Neuronal stem cell (in vitro differentiated cells): ENCODE measurements at regions not wholly inside any gene's neighbourhood (a gene's known extent, or its start where the extent isn't known, plus 50 kb on each side); places are given as distances from the start of the nearest gene placed in this dataset.
"Not testable (repeated sequence)": the region's sequence is repeated elsewhere in the genome, so short reads cannot be mapped to it uniquely, and the experiment has no call there.

Experiments used
- DNase-seq: peaks from one replicate; pipeline ENCODE4 v3.0.0-alpha.2; 2013; ENCODE audit warnings: low spot score
- H2AFZ ChIP-seq: one replicate; pipeline ENCODE4 v1.6.1; 2013; ENCODE audit warnings: mild to moderate bottlenecking, low read length, inconsistent platforms
- H2AK5ac ChIP-seq: 2 replicates; pipeline ENCODE4 v1.6.1; 2013; ENCODE audit warnings: low read depth, mild to moderate bottlenecking, inconsistent platforms, low read length, moderate library complexity, mixed read lengths
- H2BK120ac ChIP-seq: 2 replicates; pipeline ENCODE4 v1.6.1; 2013; ENCODE audit warnings: low read depth, mild to moderate bottlenecking, inconsistent platforms, low read length, moderate library complexity, mixed read lengths
- H2BK12ac ChIP-seq: one replicate; pipeline ENCODE4 v1.6.1; 2013; ENCODE audit warnings: low read length, inconsistent platforms
- H2BK15ac ChIP-seq: 2 replicates; pipeline ENCODE4 v1.6.1; 2013; ENCODE audit warnings: mild to moderate bottlenecking, low read length, inconsistent platforms, mixed read lengths
- H2BK5ac ChIP-seq: one replicate; pipeline ENCODE4 v1.6.1; 2013; ENCODE audit warnings: inconsistent platforms, mild to moderate bottlenecking, low read length, moderate library complexity
- H3K14ac ChIP-seq: one replicate; pipeline ENCODE4 v1.6.1; 2013; ENCODE audit warnings: low read length, inconsistent platforms
- H3K18ac ChIP-seq: 2 replicates; pipeline ENCODE4 v1.6.1; 2013; ENCODE audit warnings: low read length, inconsistent platforms
- H3K23ac ChIP-seq: 2 replicates; pipeline ENCODE4 v1.6.1; 2013; ENCODE audit warnings: low read depth, mild to moderate bottlenecking, mixed read lengths, low read length, inconsistent platforms; ENCODE audit not compliant: poor library complexity
- H3K27ac ChIP-seq: replicated peaks from 3 replicates; pipeline ENCODE4 v1.5.1; 2013; ENCODE audit warnings: low read length, inconsistent platforms
- H3K27me3 ChIP-seq, 3 experiments: 2 replicates each; pipeline ENCODE4 v1.6.1; 2013; ENCODE audit warnings: low read length in 3 of 3, mild to moderate bottlenecking in 2 of 3, inconsistent platforms in 1 of 3, low read depth in 1 of 3, mixed read lengths in 1 of 3, moderate library complexity in 1 of 3; ENCODE audit not compliant: control insufficient read depth in 3 of 3, insufficient read depth in 3 of 3
- H3K36me3 ChIP-seq, 2 donors: replicated peaks in 1 of 2; 2 replicates each; pipeline ENCODE4 v1.6.1; 2013; ENCODE audit warnings: low read length in 2 of 2; ENCODE audit not compliant: control insufficient read depth in 2 of 2, insufficient read depth in 2 of 2
- H3K4ac ChIP-seq: 2 replicates; pipeline ENCODE4 v1.6.1; 2013; ENCODE audit warnings: inconsistent platforms, mild to moderate bottlenecking, low read length, moderate library complexity
- H3K4me1 ChIP-seq, 2 donors: 1 replicate in 1 of 2; 2 replicates in 1 of 2; pipeline ENCODE4 v1.6.1; 2013; ENCODE audit warnings: low read length in 2 of 2, low read depth in 1 of 2; ENCODE audit not compliant: control insufficient read depth in 2 of 2, insufficient read depth in 1 of 2
- H3K4me2 ChIP-seq: one replicate; pipeline ENCODE4 v1.6.1; 2013; ENCODE audit warnings: mild to moderate bottlenecking, low read length, inconsistent platforms; ENCODE audit not compliant: insufficient read depth, poor library complexity, severe bottlenecking
- H3K4me3 ChIP-seq, 2 donors: 2 replicates each; pipeline ENCODE4 v1.5.1; 2013; ENCODE audit warnings: low read length in 2 of 2, mild to moderate bottlenecking in 2 of 2, inconsistent platforms in 1 of 2, moderate library complexity in 1 of 2
- H3K79me1 ChIP-seq: one replicate; pipeline ENCODE4 v1.6.1; 2013; ENCODE audit warnings: low read depth, mild to moderate bottlenecking, inconsistent platforms, low read length, moderate library complexity
- H3K9ac ChIP-seq: one replicate; pipeline ENCODE4 v1.6.1; 2013; ENCODE audit warnings: mild to moderate bottlenecking, low read depth, low read length, inconsistent platforms; ENCODE audit not compliant: poor library complexity
- H3K9me3 ChIP-seq, 2 donors: replicated peaks in 1 of 2; 2 replicates each; pipeline versions ENCODE3 to v1.6.1; 2013; ENCODE audit warnings: low read length in 2 of 2, mild to moderate bottlenecking in 2 of 2, inconsistent platforms in 1 of 2, low read depth in 1 of 2, mixed read lengths in 1 of 2, moderate library complexity in 1 of 2; ENCODE audit not compliant: control insufficient read depth in 2 of 2, insufficient read depth in 1 of 2
- H4K8ac ChIP-seq: one replicate; pipeline ENCODE4 v1.6.1; 2013; ENCODE audit warnings: low read depth, mild to moderate bottlenecking, inconsistent platforms, low read length, moderate library complexity
- H4K91ac ChIP-seq: one replicate; pipeline ENCODE4 v1.6.1; 2013; ENCODE audit warnings: low read length, low read depth, mild to moderate bottlenecking, inconsistent platforms; ENCODE audit not compliant: poor library complexity
- WGBS, 2 donors: extraction: QIAGEN DNeasy Blood & Tissue Kit; methylation state at CpG; one replicate each; pipeline ENCODE4 v1.1.7; 2013; ENCODE audit warnings: missing lambda C conversion rate in 2 of 2, mixed read lengths in 1 of 2; ENCODE audit not compliant: insufficient read length in 2 of 2, insufficient replicate concordance in 1 of 2; ENCODE audit errors: extremely low coverage in 2 of 2; 5-methylcytosine and 5-hydroxymethylcytosine counted together

DNA sequence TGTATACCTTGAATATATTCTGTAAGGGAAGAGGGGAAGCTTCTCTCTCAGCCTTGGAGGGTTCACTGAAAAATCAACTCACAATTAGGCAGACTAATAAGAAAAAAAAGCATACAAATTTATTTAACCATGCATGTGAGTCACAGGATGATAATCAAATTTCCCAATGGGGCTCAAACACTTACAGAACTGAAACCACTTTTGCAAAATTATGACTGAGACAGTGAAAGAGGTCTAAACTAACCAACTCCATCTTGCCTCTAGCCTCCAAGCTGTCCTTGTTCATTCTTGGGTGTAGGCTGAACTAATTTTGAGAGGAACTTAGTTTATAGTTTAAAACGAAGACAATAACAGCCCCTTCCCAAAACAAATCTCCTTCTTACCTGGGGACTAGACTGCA lies 618.3 kb upstream of the AUTS2 start:
- no CpG with 5 or more reads among the region's 1 CpG for WGBS, 2 donors
- no peak overlapping the region for H4K91ac ChIP-seq
- no peak overlapping the region for H2BK120ac ChIP-seq
- no peak overlapping the region for H3K4me3 ChIP-seq
- H2AK5ac ChIP-seq: no peak overlapping the region
- no peak overlapping the region for H3K9ac ChIP-seq
- H3K79me1 ChIP-seq: no peaks in the 10 kb centered on the region
- no peak overlapping the region for H3K23ac ChIP-seq
- no peak overlapping the region for H2BK12ac ChIP-seq
- no peak overlapping the region for H3K14ac ChIP-seq
- peaks cover 0 to 2% of the 10 kb centered on the region in 2 donors for H3K9me3 ChIP-seq
- no peak overlapping the region for H2BK15ac ChIP-seq
- no peaks in the 10 kb centered on the region for H3K36me3 ChIP-seq
- H3K4me1 ChIP-seq: peaks cover 0 to 1% of the 10 kb centered on the region in 2 donors
- H3K4me2 ChIP-seq: no peak overlapping the region
- H3K27ac ChIP-seq: no peak overlapping the region
- H3K27me3 ChIP-seq: no peaks in the 10 kb centered on the region
- H4K8ac ChIP-seq: no peak overlapping the region
- no peak overlapping the region for H3K4ac ChIP-seq
- no peak for DNase-seq
- no peak overlapping the region for H2BK5ac ChIP-seq
- no peak overlapping the region for H2AFZ ChIP-seq
- H3K18ac ChIP-seq: no peak overlapping the region

DNA sequence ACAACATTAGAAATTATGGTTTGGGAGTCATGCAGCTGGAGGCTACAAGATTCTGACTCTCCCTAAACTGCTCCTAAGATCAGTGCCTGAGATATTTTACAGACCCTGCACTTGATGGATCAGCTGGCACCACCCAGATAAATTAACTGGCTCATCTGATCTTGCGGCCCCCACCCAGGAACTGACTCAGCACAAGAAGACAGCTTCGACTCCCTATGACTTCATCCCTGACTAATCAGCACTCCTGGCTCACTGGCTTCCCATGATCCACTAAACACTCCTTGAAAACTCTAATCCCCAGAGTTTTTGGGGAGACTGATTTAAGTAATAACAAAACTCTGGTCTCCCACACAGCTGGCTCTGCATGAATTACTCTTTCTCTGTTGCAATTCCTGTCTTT lies 617.8 kb upstream of the AUTS2 start:
- H3K27ac ChIP-seq, H3K4me1 ChIP-seq, H4K8ac ChIP-seq, H2BK120ac ChIP-seq, H3K9me3 ChIP-seq, H3K4ac ChIP-seq, H2BK12ac ChIP-seq, H3K27me3 ChIP-seq, H2BK5ac ChIP-seq, DNase-seq, H3K79me1 ChIP-seq, H3K36me3 ChIP-seq, H3K18ac ChIP-seq, H3K14ac ChIP-seq, H2AFZ ChIP-seq, H3K9ac ChIP-seq, H3K23ac ChIP-seq, H2BK15ac ChIP-seq, H3K4me3 ChIP-seq, H3K4me2 ChIP-seq, H4K91ac ChIP-seq, H2AK5ac ChIP-seq: not testable (repeated sequence)
- no CpG with 5 or more reads among the region's 2 CpGs for WGBS, 2 donors

- no peak overlapping the region for H3K27ac ChIP-seq
- no peak overlapping the region for H2AFZ ChIP-seq
- H3K4me2 ChIP-seq: no peak overlapping the region
- H3K27me3 ChIP-seq: no peaks in the 10 kb centered on the region
- H2BK5ac ChIP-seq: no peak overlapping the region
- no CpG with 5 or more reads among the region's 7 CpGs for WGBS, 2 donors
- no peak overlapping the region for H4K91ac ChIP-seq
- H3K4me1 ChIP-seq: peaks cover 0 to 1% of the 10 kb centered on the region in 2 donors
- H2AK5ac ChIP-seq: no peak overlapping the region
- H3K79me1 ChIP-seq: no peaks in the 10 kb centered on the region
- no peak overlapping the region for H4K8ac ChIP-seq
- H3K18ac ChIP-seq: no peak overlapping the region
- no peak overlapping the region for H2BK15ac ChIP-seq
- H3K14ac ChIP-seq: no peak overlapping the region
- no peak overlapping the region for H3K23ac ChIP-seq
- H3K4me3 ChIP-seq: no peak overlapping the region
- H2BK120ac ChIP-seq: no peak overlapping the region
- DNase-seq: no peak
- H3K4ac ChIP-seq: no peak overlapping the region
- no peaks in the 10 kb centered on the region for H3K9me3 ChIP-seq
- no peaks in the 10 kb centered on the region for H3K36me3 ChIP-seq
- H3K9ac ChIP-seq: no peak overlapping the region
- no peak overlapping the region for H2BK12ac ChIP-seq
Observed at GRCh38 chr7:68984306-68984705, 614.0 kb upstream of the AUTS2 start.

GRCh38 chr7:68994841-68995240 lies 603.4 kb upstream of the AUTS2 start:
- no peak overlapping the region for H2BK12ac ChIP-seq
- H3K9ac ChIP-seq: no peak overlapping the region
- H3K23ac ChIP-seq: no peak overlapping the region
- H3K27me3 ChIP-seq: no peaks in the 10 kb centered on the region
- no peak overlapping the region for H2BK15ac ChIP-seq
- no peak overlapping the region for H3K14ac ChIP-seq
- H4K91ac ChIP-seq: no peak overlapping the region
- no peak overlapping the region for H3K27ac ChIP-seq
- H3K79me1 ChIP-seq: no peaks in the 10 kb centered on the region
- no peak for DNase-seq
- no peak overlapping the region for H3K4me3 ChIP-seq
- no peak overlapping the region for H2AFZ ChIP-seq
- H2BK120ac ChIP-seq: no peak overlapping the region
- no peaks in the 10 kb centered on the region for H3K4me1 ChIP-seq
- no peaks in the 10 kb centered on the region for H3K9me3 ChIP-seq
- no peak overlapping the region for H2AK5ac ChIP-seq
- no peak overlapping the region for H3K18ac ChIP-seq
- no peak overlapping the region for H2BK5ac ChIP-seq
- no peak overlapping the region for H4K8ac ChIP-seq
- no peaks in the 10 kb centered on the region for H3K36me3 ChIP-seq
- H3K4me2 ChIP-seq: no peak overlapping the region
- H3K4ac ChIP-seq: no peak overlapping the region
- no CpG with 5 or more reads among the region's 3 CpGs for WGBS, 2 donors
